Right forelimb (tissue), 1 donor: ENCODE measurements at regions not wholly inside any gene's neighbourhood (a gene's known extent, or its start where the extent isn't known, plus 50 kb on each side); places are given as distances from the start of the nearest gene placed in this dataset.
"Not testable (repeated sequence)": the region's sequence is repeated elsewhere in the genome, so short reads cannot be mapped to it uniquely, and the experiment has no call there.

ENCODE experiments used
- DNase-seq: peaks from one replicate; pipeline ENCODE4 v3.0.0-alpha.2; 2018

DNA sequence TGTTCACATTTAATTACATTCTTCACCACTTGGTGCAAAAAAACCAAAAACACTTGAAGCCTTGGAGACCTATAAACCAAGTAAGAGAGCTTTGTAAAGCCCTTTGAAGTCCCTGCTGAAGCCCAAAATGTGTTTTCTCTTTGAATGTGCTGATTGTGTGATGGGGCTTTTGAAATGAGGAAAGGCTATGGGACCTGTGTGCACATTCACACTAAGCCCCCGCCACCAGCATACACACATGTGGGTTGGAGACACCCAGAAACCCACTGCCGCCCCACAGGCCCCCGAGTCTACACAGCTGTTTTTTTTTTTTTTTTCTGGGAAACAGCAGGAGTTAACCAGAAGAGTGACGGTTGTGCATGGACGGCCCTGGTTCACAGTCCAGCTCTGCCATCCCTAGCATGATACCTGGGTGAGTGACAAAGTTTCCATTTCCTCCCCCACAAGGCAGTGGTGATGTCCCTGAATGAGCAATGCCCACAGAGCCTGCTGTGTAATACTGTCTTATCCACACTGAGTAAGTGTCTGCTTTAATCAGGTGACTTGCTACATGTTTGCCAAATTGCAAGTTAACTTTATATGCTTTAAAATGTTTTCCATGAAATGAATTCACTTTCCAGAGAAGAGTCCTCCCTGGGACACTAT is 154.6 kb upstream of the GDF10 start:
- DNase-seq: peak; percentile 32

- DNase-seq: no peak
Measured at GRCh38 chr10:47146572-47146971, 153.4 kb upstream of the GDF10 start.

GRCh38 chr10:47147186-47147585 is 152.8 kb upstream of the GDF10 start:
- no peak for DNase-seq

- no peak for DNase-seq
Measured at GRCh38 chr10:47150581-47150980, 149.4 kb upstream of the GDF10 start.

GRCh38 chr10:47151920-47152319 is 148.1 kb upstream of the GDF10 start:
- peak; percentile 39 for DNase-seq

DNA sequence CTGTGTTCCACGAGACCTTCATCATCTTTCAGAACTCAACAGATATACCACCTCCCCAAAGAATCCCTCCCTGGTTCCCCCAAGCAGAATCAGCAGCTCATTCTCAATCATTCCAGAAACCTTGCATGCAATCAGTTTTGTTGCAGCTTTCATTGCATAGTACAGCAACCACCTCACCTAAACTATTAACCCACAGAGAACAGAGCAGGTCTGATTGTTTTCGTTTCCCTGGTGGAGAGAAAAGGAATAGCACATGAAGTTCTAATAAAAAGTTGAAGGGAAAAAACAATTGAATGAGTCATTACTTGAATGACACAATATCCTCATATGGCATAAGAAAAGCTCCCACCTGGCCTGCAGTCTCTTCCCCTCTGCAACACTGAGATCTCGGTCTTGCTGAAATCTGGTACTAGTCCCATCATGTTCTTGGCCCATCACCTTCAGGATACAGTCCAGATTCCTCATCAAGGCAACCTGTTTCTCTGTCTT is 147.1 kb upstream of the GDF10 start:
- DNase-seq: no peak

DNA sequence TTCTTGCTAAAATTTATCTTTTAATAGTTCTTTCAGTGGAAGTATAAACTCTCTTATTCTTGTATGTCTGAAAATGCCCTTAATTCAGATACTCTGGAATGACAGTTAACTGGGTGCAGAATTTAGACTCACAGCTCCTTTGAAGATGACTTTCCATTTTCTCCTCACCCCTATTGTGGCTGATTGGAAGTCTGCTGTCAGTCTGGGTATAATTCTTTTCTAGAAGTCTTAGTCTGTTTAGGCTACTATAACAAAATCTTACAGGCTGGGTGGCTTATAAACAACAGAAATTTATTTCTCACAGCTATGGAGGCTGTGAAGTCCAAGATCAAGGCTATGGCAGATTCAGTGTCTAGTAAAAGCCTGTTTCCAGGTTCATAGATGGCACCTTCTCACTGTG is 145.2 kb upstream of the GDF10 start:
- no peak for DNase-seq

GRCh38 chr10:47156873-47157272 is 143.1 kb upstream of the GDF10 start:
- DNase-seq: no peak

DNA sequence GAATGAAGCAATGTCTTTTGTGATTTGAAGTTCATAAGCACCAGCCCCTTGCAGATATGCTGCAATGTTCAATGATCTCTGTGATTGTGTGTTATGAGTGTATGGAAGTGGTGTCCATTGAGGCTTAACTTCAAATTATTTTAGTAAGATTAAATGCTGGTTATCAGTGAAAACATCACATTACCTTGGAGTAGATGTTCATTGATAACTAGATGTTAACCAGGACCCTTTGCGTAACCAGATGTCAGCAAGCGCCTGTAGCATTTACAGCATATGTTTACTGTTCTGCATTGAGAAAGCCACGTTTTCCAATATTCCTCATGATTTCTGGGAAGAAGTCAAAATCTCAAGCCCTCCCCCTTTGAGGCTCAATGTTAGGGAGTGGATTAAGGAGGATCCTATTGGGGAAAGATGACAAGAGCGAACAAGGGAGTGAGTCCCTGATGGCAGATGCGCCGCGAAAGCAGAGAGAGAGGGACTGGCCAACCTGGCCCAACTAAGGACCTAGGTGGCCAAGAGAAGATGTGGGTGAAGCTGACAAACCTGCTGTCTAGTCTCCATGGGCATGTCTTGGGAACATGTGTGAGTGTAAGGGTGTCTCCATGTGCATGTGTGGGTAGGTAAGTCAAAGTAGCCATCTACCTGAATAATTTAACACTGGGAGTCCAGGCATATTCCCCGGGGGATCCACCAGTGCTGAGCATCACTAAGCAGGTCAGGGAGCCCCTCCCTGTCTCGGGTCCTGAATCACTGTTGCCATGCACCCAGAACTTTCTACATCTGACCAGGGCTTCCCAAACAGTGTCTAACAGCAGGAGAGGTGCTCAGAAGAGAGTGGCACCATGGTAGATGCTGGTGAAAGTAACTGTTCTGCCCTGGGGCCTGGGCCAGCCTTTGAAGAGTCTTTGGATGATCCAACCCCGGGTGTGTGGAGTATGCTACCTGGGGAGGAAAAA is 141.6 kb upstream of the GDF10 start:
- peak; percentile 23 for DNase-seq

DNA sequence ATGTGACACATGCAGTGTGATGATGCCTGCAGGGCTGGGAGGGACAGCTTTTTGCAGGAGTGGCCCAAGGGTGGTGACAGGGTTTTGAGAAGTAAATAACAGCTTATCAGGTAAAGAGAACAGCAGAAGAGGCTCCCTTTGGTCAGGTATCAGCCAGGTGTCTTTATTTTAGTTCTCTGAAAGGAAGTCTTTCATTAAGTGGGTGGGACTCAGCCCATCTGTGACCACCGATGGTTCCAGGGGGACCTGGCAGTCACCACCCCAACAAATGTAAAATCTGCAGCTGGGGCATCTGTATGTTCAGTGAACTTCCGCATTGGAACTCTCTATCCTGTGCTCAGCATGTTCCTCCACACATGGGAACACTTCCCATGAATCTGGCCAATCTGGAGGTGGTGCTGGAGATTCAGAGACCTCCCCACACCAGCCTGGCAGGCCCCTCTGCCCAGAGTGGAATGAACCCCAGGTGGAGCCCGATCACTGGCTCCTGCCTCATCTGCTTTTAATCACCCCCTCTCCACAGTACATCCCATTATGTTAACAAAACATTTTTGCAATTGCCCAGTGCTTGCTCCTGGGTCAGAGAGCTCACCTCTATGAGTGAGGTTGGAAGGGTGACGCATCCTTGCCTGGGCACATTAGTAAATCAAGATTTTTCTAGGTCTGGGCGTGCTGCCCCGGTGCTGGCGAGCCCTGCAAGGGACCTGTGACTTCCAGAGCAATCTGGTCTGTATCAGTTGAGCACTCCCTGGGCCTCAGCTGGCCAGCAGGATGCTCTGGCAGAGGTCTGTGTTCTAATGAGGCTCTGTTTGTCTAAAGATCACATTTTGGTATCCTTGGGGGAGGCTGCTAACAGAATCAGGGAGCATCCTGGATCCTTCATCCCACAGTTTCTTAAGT is 140.4 kb upstream of the GDF10 start:
- DNase-seq: no peak

DNA sequence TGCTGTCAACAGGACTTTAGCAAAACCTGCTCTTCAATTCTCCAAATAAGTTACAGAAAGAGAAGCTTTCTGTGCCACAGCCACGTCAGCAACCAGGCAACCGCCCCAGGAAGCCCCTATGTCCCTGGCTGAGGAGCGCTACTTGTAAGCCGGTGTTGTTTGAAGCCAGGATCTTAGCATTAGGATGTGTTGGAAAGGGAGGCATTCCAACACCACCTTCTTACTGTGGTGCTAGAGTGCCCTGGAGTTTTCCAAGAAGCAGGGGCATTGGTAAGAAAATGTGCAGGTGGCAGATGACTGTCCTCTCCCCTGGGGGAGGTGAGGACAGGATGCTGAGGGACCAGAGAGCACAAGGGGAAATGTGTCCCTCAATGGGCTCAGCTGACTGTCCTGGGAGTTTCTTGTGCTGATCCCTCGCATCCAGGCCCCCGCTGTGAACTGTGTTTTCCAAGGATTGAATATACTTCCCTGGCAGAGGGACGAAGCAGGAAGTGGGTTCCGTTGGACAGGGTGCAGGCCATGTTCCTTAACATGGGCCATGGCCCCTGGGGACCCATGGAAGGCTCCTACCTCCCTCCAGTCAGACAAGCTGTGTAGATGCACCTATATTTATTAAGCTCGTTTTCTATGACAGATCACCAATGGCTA is 139.6 kb upstream of the GDF10 start:
- no peak for DNase-seq

DNA sequence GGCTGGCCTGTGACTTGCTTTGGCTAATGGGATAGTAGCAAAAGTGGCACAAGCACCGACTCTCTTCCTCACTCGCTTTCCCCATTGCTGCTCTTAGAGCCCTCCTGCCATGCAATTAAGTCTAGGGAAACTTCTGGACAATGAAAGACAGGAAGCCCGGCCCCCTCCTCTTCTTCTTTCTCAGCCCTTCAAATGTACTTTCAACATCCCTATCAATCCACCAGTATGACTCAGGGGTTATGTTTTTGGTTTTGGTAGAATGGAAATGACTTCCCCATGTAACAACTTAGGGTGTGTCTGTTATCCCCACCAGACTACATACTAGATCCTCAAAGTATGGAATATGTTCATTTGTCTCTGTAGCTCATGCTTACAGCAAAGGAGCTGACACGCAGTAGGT is 139.0 kb upstream of the GDF10 start:
- no peak for DNase-seq

GRCh38 chr10:47161465-47161864 is 138.5 kb upstream of the GDF10 start:
- DNase-seq: no peak

DNA sequence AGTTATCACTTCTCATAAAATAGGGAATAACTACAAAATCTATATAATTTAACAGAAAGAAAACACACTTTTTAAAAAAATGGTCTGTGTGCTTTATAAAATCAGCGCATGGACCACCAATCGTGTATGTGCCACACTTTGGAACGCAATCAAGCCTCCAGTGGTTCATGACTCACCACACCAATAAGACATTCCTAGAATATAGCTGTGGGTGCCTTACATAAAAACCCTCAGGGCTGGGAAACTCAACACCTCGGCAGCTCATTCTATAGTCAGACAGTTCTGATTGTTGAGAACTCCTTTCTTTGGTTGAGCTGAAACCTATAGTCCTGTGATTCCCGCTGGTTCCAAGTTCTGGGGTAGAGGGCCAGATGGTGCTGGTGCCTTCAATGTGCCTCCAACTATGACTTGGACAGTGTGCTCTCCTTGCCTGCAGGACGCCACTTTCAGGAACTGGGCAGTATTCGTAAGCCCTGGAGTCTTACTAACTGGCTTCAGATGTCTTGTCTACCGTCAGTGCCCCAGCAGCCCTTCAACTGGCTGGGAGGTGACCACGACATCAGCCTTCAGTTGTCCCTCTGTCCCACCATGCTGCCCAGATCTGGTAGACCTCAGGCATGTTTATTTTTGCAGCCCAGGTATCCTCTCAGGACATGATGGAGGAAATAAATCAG is 135.7 kb upstream of the GDF10 start:
- DNase-seq: no peak

- DNase-seq: no peak
Measured at GRCh38 chr10:47164800-47165128, 135.2 kb upstream of the GDF10 start.

DNA sequence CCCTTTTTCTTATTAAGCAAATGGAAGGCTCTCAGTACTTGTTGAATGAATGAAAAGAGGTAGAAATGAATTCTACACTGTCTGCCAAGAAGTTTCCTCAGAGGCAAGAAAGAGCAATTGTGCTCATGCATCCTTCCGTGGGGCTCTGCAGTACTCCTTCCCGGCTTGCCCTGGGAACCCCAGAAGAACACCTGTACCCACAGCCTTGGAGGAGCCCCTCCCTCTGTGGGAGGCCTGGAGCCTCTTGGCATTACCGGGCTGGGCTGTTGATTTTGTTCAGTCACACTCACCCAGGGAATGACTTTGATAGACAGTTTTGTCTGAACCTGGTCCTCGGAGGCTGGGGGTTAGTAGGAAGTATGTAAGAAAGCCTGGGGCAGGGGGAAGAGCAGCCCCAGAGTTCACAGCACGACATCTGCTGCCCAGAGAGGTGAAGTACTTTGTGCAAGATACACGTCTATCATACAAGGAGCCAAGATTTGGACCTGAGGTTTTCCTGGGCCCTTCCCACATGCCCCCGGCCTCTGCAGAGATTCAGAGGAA is 134.8 kb upstream of the GDF10 start:
- no peak for DNase-seq

DNA sequence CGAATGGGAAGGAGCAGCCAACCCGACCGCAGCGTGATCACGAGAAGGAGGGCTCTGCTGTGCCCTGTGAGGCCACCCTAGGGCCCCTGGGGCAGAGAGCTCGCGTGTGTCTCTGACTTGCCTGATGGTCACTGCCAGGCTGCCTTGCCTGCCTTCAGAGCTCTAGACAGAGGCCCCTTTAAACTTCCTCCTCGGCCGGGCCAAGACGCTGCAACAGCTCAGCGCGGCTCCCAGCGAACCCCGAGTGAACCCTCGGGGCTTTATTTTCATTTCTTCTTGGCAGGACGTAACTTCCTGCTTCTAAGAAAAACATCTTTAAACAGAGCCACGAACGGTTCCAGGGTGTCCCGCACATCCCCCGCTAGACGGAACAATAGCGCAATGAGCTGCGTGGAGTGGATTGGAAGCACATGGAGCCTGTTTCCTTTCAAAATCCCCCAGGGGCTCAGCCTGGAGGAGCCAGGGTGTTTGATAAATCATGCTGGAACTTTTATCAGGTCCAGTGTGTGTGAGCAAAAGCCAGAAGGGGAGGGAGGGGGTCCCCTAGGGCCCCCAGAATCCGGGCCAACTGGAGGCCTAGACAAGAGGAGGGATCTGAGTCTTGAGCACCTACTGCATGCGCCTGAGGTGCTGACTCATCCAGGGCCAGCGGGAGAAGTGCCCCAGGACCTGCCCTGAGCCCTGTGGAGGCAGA is 134.1 kb upstream of the GDF10 start:
- DNase-seq: peak; percentile 80

GRCh38 chr10:47166405-47166777 is 133.6 kb upstream of the GDF10 start:
- DNase-seq: no peak

DNA sequence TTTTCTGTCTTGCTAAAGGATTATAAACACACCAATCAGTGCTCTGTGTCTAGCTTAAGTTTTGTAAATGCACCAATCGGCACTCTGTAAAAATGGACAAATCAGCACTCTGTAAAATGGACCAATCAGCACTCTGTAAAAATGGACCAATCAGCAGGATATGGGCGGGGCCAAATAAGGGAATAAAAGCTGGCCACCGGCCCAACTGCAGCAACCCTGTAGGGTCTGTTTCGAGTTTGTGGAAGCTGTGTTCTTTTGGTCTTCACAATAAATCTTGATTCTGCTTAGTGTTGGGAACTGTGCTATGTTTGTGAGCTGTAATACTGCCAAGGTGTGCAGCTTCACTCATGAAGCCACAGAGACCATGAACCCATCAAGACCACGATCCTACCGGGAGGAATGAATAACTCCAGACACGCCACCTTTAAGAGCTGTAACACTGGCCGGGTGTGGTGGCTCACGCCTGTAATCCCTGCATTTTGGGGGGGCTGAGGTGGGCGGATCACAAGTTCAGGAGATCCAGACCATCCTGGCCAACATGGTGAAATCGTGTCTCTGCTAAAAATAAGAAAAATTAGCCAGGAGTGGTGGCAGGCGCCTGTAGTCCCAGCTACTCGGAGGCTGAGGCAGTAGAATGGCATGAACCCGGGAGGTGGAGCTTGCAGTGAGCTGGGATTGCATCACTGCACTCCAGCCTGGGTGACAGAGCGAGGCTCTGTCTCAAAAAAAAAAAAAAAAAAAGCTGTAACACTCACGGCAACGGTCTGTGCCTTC is 133.0 kb upstream of the GDF10 start:
- DNase-seq: not testable (repeated sequence)

GRCh38 chr10:47167591-47167990 is 132.4 kb upstream of the GDF10 start:
- DNase-seq: no peak
